ENCODE measurements at regions not wholly inside any gene's neighbourhood (a gene's known extent, or its start where the extent isn't known, plus 50 kb on each side); places are given as distances from the start of the nearest gene placed in this dataset.
A peak's percentile ranks its signal among the peaks of the same experiment; 100 is the strongest.

DNA sequence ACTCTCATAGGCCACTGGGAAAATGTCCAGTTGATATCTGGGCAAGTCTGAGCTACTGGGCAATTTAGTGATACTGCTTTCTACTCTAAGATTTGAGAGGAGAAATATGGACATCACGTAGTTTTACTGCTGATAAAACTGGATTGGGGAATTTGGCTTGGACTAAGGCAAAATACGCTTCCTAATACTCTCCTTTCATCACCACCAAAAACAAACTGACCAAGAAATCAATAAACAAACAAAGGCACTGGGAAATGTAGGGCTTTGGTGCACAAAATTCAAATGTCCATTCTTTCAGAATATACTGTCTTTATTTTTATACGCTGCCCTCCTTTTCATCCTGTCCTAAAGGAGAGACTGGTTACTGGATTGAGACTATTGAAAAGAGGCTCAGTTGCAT, 145.1 kb upstream of the SP8 start:
- no peaks in the 10 kb centered on the region for H3K27me3 ChIP-seq (ENCODE audit: insufficient read depth, insufficient read length)
- H3K36me3 ChIP-seq (ENCODE audit: insufficient read depth, insufficient read length, low read length), result no peaks in the 10 kb centered on the region
- no peak overlapping the region for H3K9ac ChIP-seq (ENCODE audit: insufficient read length, low read depth)
- TF ChIP-seq ZNF274 (IDR thresholded peaks at IDR 0.05; ENCODE audit: low read depth, low read length) (no peak), SUZ12 (IDR thresholded peaks at IDR 0.05; ENCODE audit: extremely low read depth, insufficient read depth, insufficient read length) (no peak), YY1 (IDR thresholded peaks at IDR 0.05; ENCODE audit: insufficient read depth, insufficient read length) (no peak)
- H3K4me1 ChIP-seq (ENCODE audit: insufficient read depth, insufficient read length), result no peaks in the 10 kb centered on the region
- no peak overlapping the region for H3K4me3 ChIP-seq (ENCODE audit: insufficient read length, low read depth)
- DNase-seq (ENCODE audit: low read depth, low spot score), result no peak
- no peaks in the 10 kb centered on the region for H3K9me3 ChIP-seq (ENCODE audit: insufficient read depth, low read length)

DNA sequence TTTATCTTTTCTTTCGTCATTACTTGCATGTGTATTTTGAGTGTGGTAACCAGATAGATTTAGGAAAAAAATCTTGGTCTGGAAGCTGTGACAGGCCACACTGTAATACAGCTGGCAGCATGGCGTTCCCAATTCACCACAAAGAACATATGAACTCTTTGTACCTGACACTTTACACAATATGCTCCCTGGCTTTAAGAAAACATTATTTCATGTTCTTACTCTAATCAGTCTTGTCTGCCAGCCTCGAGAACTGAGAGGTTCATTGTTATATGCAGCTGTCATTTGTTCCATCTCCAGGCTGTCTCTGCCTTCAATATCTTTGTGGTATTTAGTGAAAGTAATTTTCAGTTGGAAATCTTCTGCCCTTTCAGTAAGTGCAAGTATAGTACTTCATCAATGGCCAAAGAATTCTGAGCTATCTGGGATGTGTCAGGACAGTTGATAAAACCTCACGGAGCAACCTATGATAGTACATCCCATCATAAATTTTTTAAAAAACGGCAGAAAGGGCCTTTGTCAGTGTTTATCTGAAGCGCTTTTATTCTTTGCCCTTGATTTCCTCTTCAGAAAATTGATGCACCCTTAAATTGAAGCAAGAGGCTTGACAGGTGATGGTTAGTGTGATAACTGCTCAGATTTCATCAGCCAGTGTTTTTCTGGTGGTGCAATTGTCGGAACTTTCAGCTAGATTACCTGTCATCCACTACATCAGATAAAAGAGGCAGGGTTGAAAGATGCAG, 146.3 kb upstream of the SP8 start:
- Histone ChIP-seq H3K4me1 (ENCODE audit: insufficient read depth, insufficient read length) (no peaks in the 10 kb centered on the region), H3K9me3 (ENCODE audit: insufficient read depth, low read length) (no peaks in the 10 kb centered on the region), H3K4me3 (ENCODE audit: insufficient read length, low read depth) (no peak overlapping the region), H3K36me3 (ENCODE audit: insufficient read depth, insufficient read length, low read length) (no peaks in the 10 kb centered on the region), H3K27me3 (ENCODE audit: insufficient read depth, insufficient read length) (no peaks in the 10 kb centered on the region), H3K9ac (ENCODE audit: insufficient read length, low read depth) (no peak overlapping the region)
- DNase-seq (ENCODE audit: low read depth, low spot score), result no peak
- TF ChIP-seq SUZ12 (IDR thresholded peaks at IDR 0.05; ENCODE audit: extremely low read depth, insufficient read depth, insufficient read length) (no peak), YY1 (IDR thresholded peaks at IDR 0.05; ENCODE audit: insufficient read depth, insufficient read length) (no peak), ZNF274 (IDR thresholded peaks at IDR 0.05; ENCODE audit: low read depth, low read length) (no peak)

DNA sequence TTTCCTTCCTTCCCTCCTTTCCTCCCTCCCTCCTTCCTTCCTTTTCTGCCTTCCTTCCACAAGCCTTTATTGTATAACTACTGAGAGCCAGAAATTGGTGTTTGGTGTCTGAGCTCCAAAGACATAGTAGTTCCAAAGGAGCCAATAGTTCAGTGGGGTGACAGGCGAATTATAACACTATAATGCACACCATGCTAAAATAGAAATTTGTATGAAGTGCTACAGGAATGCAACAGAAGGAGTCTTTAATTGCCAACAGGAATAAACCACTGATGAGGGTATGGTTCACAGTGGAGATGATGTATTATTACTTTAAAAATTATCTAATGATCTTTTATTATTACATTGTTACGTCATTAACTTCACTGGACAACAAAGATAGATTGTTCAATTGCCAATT, 158.8 kb upstream of the SP8 start:
- Histone ChIP-seq H3K9me3 (ENCODE audit: insufficient read depth, low read length) (no peaks in the 10 kb centered on the region), H3K27me3 (ENCODE audit: insufficient read depth, insufficient read length) (no peaks in the 10 kb centered on the region), H3K9ac (ENCODE audit: insufficient read length, low read depth) (no peak overlapping the region), H3K4me3 (ENCODE audit: insufficient read length, low read depth) (no peak overlapping the region), H3K4me1 (ENCODE audit: insufficient read depth, insufficient read length) (no peaks in the 10 kb centered on the region), H3K36me3 (ENCODE audit: insufficient read depth, insufficient read length, low read length) (no peaks in the 10 kb centered on the region)
- no peak for TF ChIP-seq ZNF274 (IDR thresholded peaks at IDR 0.05; ENCODE audit: low read depth, low read length)
- no peak for TF ChIP-seq YY1 (IDR thresholded peaks at IDR 0.05; ENCODE audit: insufficient read depth, insufficient read length)
- no peak for TF ChIP-seq SUZ12 (IDR thresholded peaks at IDR 0.05; ENCODE audit: extremely low read depth, insufficient read depth, insufficient read length)
- DNase-seq (ENCODE audit: low read depth, low spot score), result no peak

DNA sequence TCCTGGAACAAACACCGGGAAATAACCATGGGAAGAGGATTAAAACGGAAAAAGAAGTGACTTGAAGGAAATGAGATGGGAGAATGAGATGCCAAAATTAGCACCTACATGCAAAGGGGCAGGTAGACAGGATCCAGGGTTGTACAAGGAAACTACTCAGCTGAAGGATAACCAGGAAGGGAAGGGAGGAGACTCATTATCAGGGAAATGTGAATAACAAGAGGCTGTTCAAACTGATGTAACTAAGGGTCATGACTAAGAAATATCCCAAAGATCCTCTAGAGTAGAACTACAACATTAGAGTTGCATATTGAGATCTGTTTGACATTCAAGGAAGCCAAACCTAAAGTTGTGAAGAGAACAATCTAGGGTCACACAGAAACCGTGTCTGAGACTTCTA, 166.2 kb upstream of the SP8 start:
- H3K4me1 ChIP-seq (ENCODE audit: insufficient read depth, insufficient read length), result no peaks in the 10 kb centered on the region
- no peak overlapping the region for H3K4me3 ChIP-seq (ENCODE audit: insufficient read length, low read depth)
- H3K27me3 ChIP-seq (ENCODE audit: insufficient read depth, insufficient read length), result no peaks in the 10 kb centered on the region
- no peaks in the 10 kb centered on the region for H3K9me3 ChIP-seq (ENCODE audit: insufficient read depth, low read length)
- H3K9ac ChIP-seq (ENCODE audit: insufficient read length, low read depth), result no peak overlapping the region
- no peaks in the 10 kb centered on the region for H3K36me3 ChIP-seq (ENCODE audit: insufficient read depth, insufficient read length, low read length)
- TF ChIP-seq SUZ12 (IDR thresholded peaks at IDR 0.05; ENCODE audit: extremely low read depth, insufficient read depth, insufficient read length) (no peak), YY1 (IDR thresholded peaks at IDR 0.05; ENCODE audit: insufficient read depth, insufficient read length) (no peak), ZNF274 (IDR thresholded peaks at IDR 0.05; ENCODE audit: low read depth, low read length) (no peak)
- peak; percentile 35 for DNase-seq (ENCODE audit: low read depth, low spot score)

DNA sequence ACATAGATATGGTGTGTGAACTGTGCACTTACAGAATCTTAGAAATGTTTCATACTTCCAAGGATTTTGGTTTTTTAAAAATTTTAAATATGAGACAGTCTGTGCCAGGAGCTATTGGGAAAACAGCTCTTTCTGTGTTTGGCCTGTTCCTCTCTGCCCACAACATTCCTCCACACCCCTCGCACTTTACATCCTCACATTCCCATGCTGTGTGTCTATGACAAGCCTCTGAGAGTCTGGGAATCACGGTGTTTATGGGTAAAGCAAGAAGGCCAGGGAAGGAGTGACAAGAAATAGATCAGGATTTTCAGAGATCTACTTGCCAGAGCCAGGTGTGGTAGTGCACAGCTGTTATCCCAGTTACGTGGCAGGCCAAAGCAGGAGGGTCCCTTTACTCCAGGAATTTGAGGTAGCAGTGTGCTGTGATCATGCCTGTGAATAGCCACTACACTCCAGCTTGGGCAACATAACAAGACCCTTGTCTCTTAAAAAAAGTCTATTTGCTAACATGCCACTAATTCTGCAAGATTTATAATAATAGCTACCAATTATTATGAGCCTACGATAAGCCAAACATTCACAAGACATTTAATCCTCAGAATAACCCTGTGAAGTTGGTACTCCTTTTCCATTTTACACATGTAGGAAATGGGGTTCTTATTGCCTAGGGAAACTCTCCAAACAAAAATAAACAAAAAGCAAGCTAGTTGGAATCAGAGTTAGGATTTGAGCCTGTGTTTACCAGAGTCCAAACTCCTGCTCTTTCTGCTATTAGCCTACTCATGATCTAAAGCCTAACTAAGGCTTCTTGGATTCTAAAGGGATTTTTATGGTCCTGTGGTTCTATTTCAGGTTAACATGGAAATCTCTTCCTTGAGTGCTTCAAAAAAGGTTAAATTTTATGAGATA, 168.3 kb upstream of the SP8 start:
- Histone ChIP-seq H3K36me3 (ENCODE audit: insufficient read depth, insufficient read length, low read length) (no peaks in the 10 kb centered on the region), H3K9me3 (ENCODE audit: insufficient read depth, low read length) (no peaks in the 10 kb centered on the region), H3K4me3 (ENCODE audit: insufficient read length, low read depth) (no peak overlapping the region), H3K4me1 (ENCODE audit: insufficient read depth, insufficient read length) (no peaks in the 10 kb centered on the region), H3K27me3 (ENCODE audit: insufficient read depth, insufficient read length) (no peaks in the 10 kb centered on the region), H3K9ac (ENCODE audit: insufficient read length, low read depth) (no peak overlapping the region)
- DNase-seq (ENCODE audit: low read depth, low spot score), result no peak
- no peak for TF ChIP-seq SUZ12 (IDR thresholded peaks at IDR 0.05; ENCODE audit: extremely low read depth, insufficient read depth, insufficient read length)
- no peak for TF ChIP-seq YY1 (IDR thresholded peaks at IDR 0.05; ENCODE audit: insufficient read depth, insufficient read length)
- TF ChIP-seq ZNF274 (IDR thresholded peaks at IDR 0.05; ENCODE audit: low read depth, low read length), result no peak

DNA sequence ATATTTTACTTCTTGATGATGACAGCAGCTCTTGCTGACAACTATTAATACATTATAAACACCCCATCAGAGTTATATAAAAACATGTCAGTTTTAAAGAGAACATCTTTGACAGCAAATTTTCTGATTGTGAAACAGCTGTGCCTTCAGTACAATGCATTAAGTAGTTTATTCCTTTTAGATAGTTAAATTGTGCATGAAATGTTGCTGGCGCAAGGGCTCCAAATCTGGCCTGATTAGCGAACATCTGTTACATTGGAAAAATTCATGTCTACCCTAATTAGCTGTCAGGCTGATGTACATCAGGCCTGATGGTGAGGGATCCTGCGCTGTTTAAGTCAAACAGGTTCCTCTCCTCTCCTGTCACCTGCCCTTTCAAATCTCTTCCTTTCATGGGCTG, 171.9 kb upstream of the SP8 start:
- Histone ChIP-seq H3K4me3 (ENCODE audit: insufficient read length, low read depth) (no peak overlapping the region), H3K27me3 (ENCODE audit: insufficient read depth, insufficient read length) (no peaks in the 10 kb centered on the region), H3K4me1 (ENCODE audit: insufficient read depth, insufficient read length) (no peaks in the 10 kb centered on the region), H3K9ac (ENCODE audit: insufficient read length, low read depth) (no peak overlapping the region), H3K36me3 (ENCODE audit: insufficient read depth, insufficient read length, low read length) (no peaks in the 10 kb centered on the region), H3K9me3 (ENCODE audit: insufficient read depth, low read length) (no peaks in the 10 kb centered on the region)
- TF ChIP-seq SUZ12 (IDR thresholded peaks at IDR 0.05; ENCODE audit: extremely low read depth, insufficient read depth, insufficient read length), result no peak
- no peak for TF ChIP-seq YY1 (IDR thresholded peaks at IDR 0.05; ENCODE audit: insufficient read depth, insufficient read length)
- no peak for TF ChIP-seq ZNF274 (IDR thresholded peaks at IDR 0.05; ENCODE audit: low read depth, low read length)
- DNase-seq (ENCODE audit: low read depth, low spot score), result no peak

DNA sequence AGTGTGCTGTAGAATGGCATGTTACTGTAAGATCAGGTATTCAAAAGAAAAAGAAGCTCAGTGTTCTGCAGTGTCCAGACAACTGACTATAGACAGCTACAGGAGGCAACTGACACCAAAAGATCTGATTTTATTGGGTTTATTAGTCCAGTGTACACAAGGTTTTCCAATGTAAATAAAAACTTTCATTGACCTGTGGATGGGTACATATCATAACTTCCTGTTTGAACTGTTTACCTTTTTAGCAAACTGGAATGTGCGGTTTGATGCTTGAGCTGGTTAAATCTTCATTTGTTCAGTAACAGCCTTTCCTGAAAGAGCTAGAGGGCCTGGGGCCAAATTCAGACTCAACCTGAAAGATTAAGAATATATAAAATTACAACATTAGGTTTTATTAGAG, 172.6 kb upstream of the SP8 start:
- Histone ChIP-seq H3K9ac (ENCODE audit: insufficient read length, low read depth) (no peak overlapping the region), H3K9me3 (ENCODE audit: insufficient read depth, low read length) (no peaks in the 10 kb centered on the region), H3K4me3 (ENCODE audit: insufficient read length, low read depth) (no peak overlapping the region), H3K27me3 (ENCODE audit: insufficient read depth, insufficient read length) (no peaks in the 10 kb centered on the region), H3K36me3 (ENCODE audit: insufficient read depth, insufficient read length, low read length) (no peaks in the 10 kb centered on the region), H3K4me1 (ENCODE audit: insufficient read depth, insufficient read length) (no peaks in the 10 kb centered on the region)
- no peak for DNase-seq (ENCODE audit: low read depth, low spot score)
- TF ChIP-seq SUZ12 (IDR thresholded peaks at IDR 0.05; ENCODE audit: extremely low read depth, insufficient read depth, insufficient read length) (no peak), ZNF274 (IDR thresholded peaks at IDR 0.05; ENCODE audit: low read depth, low read length) (no peak), YY1 (IDR thresholded peaks at IDR 0.05; ENCODE audit: insufficient read depth, insufficient read length) (no peak)
